MM.1S (cell line): ENCODE measurements at regions not wholly inside any gene's neighbourhood (a gene's known extent, or its start where the extent isn't known, plus 50 kb on each side); places are given as distances from the start of the nearest gene placed in this dataset.

Experiments
- DNase-seq: peaks from one replicate; pipeline ENCODE4 v3.0.0-alpha.2; 2015
- H2AFZ ChIP-seq: fragments of 300-600 bp; sonication (generic); 2 replicates; pipeline ENCODE4 v1.6.0; 2016; ENCODE audit warnings: antibody characterized with exemption, low read length
- H3F3A ChIP-seq: fragments of 300-600 bp; sonication (generic); 2 replicates; pipeline ENCODE4 v1.6.1; 2016; ENCODE audit warnings: mild to moderate bottlenecking, antibody characterized with exemption, low read length, moderate library complexity, mixed read lengths; ENCODE audit not compliant: insufficient read depth
- H3K27ac ChIP-seq: fragments of 300-600 bp; sonication (generic); 2 replicates; pipeline ENCODE4 v1.5.1; 2016; ENCODE audit warnings: mild to moderate bottlenecking, low read length
- H3K27me3 ChIP-seq: fragments of 300-600 bp; sonication (generic); replicated peaks from 2 replicates; pipeline ENCODE4 v1.6.0; 2016; ENCODE audit warnings: low read length; ENCODE audit not compliant: insufficient read depth
- H3K36me3 ChIP-seq: fragments of 300-600 bp; sonication (generic); replicated peaks from 2 replicates; pipeline ENCODE4 v1.6.1; 2016; ENCODE audit warnings: mild to moderate bottlenecking, low read length, mixed read lengths; ENCODE audit not compliant: insufficient read depth
- H3K4me1 ChIP-seq: fragments of 300-600 bp; sonication (generic); 2 replicates; pipeline ENCODE4 v1.6.1; 2016; ENCODE audit warnings: low read length, mixed read lengths
- H3K4me2 ChIP-seq: fragments of 300-600 bp; sonication (generic); 2 replicates; pipeline ENCODE4 v1.6.0; 2016; ENCODE audit warnings: low read depth, low read length
- H3K4me3 ChIP-seq: fragments of 300-600 bp; sonication (generic); 2 replicates; pipeline ENCODE4 v1.5.1; 2016; ENCODE audit warnings: low read length, mixed read lengths
- H3K79me2 ChIP-seq: fragments of 300-600 bp; sonication (generic); 2 replicates; pipeline ENCODE4 v1.6.1; 2016; ENCODE audit warnings: mixed run types, low read length, mixed read lengths
- H3K9ac ChIP-seq: fragments of 300-600 bp; sonication (generic); 2 replicates; pipeline ENCODE4 v1.6.1; 2016; ENCODE audit warnings: low read length, mixed read lengths
- H3K9me2 ChIP-seq: fragments of 300-600 bp; sonication (generic); replicated peaks from 2 replicates; pipeline ENCODE4 v1.6.1; 2016; ENCODE audit warnings: mild to moderate bottlenecking, low read length, mixed read lengths; ENCODE audit not compliant: insufficient read depth
- H3K9me3 ChIP-seq: fragments of 300-600 bp; sonication (generic); replicated peaks from 2 replicates; pipeline ENCODE4 v1.6.1; 2016; ENCODE audit warnings: mild to moderate bottlenecking, low read length, mixed read lengths; ENCODE audit not compliant: insufficient read depth
- H4K20me1 ChIP-seq: fragments of 300-600 bp; sonication (generic); 2 replicates; pipeline ENCODE4 v1.6.1; 2016; ENCODE audit warnings: mild to moderate bottlenecking, low read length, moderate library complexity, mixed read lengths; ENCODE audit not compliant: insufficient read depth
- CTCF ChIP-seq: fragments of 300-600 bp; sonication (generic); IDR thresholded peaks from 2 replicates; pipeline ENCODE4 v1.5.1; 2016; ENCODE audit warnings: antibody characterized with exemption, low read length, mixed read lengths
- EZH2 ChIP-seq: fragments of 300-600 bp; sonication (generic); optimal IDR thresholded peaks from 2 replicates; pipeline ENCODE3; 2017; ENCODE audit warnings: low read depth, mild to moderate bottlenecking, antibody characterized with exemption, low read length, mixed read lengths
- EZH2phosphoT487 ChIP-seq: fragments of 300-600 bp; sonication (generic); IDR thresholded peaks from 2 replicates; pipeline ENCODE4 v1.6.1; 2018; ENCODE audit warnings: antibody characterized with exemption, low read length

GRCh38 chr10:88156341-88156740 lies 292.9 kb downstream of the PTEN start:
- no peak overlapping the region for H3K4me3 ChIP-seq
- H3K9me3 ChIP-seq = no peaks in the 10 kb centered on the region
- no peak overlapping the region for H3K4me2 ChIP-seq
- H4K20me1 ChIP-seq = no peaks in the 10 kb centered on the region
- H3F3A ChIP-seq = no peaks in the 10 kb centered on the region
- no peak overlapping the region for H3K27ac ChIP-seq
- peaks cover 9% of the 10 kb centered on the region for H3K4me1 ChIP-seq
- H3K79me2 ChIP-seq = no peaks in the 10 kb centered on the region
- no peaks in the 10 kb centered on the region for H3K27me3 ChIP-seq
- no peaks in the 10 kb centered on the region for H3K9me2 ChIP-seq
- no peak overlapping the region for H3K9ac ChIP-seq
- no peak for TF ChIP-seq EZH2
- TF ChIP-seq CTCF = no peak
- TF ChIP-seq EZH2phosphoT487 = no peak
- H3K36me3 ChIP-seq = no peaks in the 10 kb centered on the region
- no peak overlapping the region for H2AFZ ChIP-seq
- DNase-seq = no peak

- Histone ChIP-seq H3K9me2 (no peaks in the 10 kb centered on the region), H3F3A (no peaks in the 10 kb centered on the region), H3K9me3 (no peaks in the 10 kb centered on the region), H3K36me3 (no peaks in the 10 kb centered on the region), H3K79me2 (no peaks in the 10 kb centered on the region), H3K4me2 (no peak overlapping the region), H3K27me3 (no peaks in the 10 kb centered on the region), H3K4me3 (no peak overlapping the region), H3K9ac (no peak overlapping the region), H3K27ac (no peak overlapping the region), H4K20me1 (no peaks in the 10 kb centered on the region), H2AFZ (no peak overlapping the region), H3K4me1 (peaks cover 8% of the 10 kb centered on the region)
- TF ChIP-seq EZH2phosphoT487 (no peak), EZH2 (no peak), CTCF (no peak)
- no peak for DNase-seq
Measured at GRCh38 chr10:88157981-88158465, 294.6 kb downstream of the PTEN start.

DNA sequence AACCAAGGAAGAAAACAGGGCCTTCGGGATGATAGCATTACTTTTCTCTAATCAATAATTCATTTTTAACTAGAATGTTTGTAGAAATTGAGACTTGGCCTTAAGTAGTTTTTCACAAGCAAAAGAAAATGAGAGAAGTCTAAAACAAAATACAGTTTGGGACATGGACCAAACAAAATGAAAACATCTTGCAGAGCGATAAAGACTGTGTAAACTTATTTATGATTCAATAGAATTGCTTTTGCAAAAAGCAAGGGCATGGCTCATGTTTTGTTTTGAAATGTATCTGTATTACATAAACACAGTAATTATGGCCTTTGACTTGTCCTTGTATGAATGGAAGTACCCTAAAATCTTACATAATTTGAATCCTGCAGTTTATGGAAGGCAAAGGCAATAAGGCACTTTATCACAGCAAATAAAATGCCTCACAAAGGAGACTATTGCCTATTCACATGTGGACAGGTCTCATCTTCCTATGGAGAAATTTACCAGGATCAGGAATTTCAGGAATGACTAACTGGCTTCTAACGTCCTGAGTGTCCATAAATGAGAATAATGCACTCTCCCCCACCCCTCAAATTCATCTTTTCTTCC lies 295.2 kb downstream of the PTEN start:
- no peaks in the 10 kb centered on the region for H3K79me2 ChIP-seq
- no peaks in the 10 kb centered on the region for H3K9me2 ChIP-seq
- H3K4me1 ChIP-seq = peaks cover 8% of the 10 kb centered on the region; the same call in 1 of the 2 replicates
- no peaks in the 10 kb centered on the region for H3K9me3 ChIP-seq
- no peak overlapping the region for H3K9ac ChIP-seq
- no peaks in the 10 kb centered on the region for H3K36me3 ChIP-seq
- H3F3A ChIP-seq = no peaks in the 10 kb centered on the region
- no peak for DNase-seq
- no peaks in the 10 kb centered on the region for H4K20me1 ChIP-seq
- no peak overlapping the region for H3K27ac ChIP-seq
- no peak overlapping the region for H3K4me3 ChIP-seq
- H2AFZ ChIP-seq = no peak overlapping the region
- TF ChIP-seq EZH2 (no peak), CTCF (no peak), EZH2phosphoT487 (no peak)
- no peaks in the 10 kb centered on the region for H3K27me3 ChIP-seq
- H3K4me2 ChIP-seq = no peak overlapping the region
